Prostate gland (tissue), 2 donors: ENCODE measurements at regions not wholly inside any gene's neighbourhood (a gene's known extent, or its start where the extent isn't known, plus 50 kb on each side); places are given as distances from the start of the nearest gene placed in this dataset.

Source experiments
- DNase-seq: peaks from one replicate; pipeline ENCODE4 v3.0.0-alpha.2; 2019; ENCODE audit warnings: low spot score
- H3K27ac ChIP-seq, 2 donors: fragments of 200-600 bp; sonication (generic); 2 replicates each; pipeline ENCODE4 v1.5.1; 2017 to 2019
- H3K27me3 ChIP-seq: fragments of 200-600 bp; sonication (generic); replicated peaks from 2 replicates; pipeline ENCODE4 v1.5.1; 2019; ENCODE audit not compliant: insufficient read depth
- H3K36me3 ChIP-seq, 2 donors: fragments of 200-600 bp; sonication (generic); 1 replicate in 1 of 2; 2 replicates in 1 of 2; pipeline versions ENCODE4 v1.5.1 to v1.8.1; 2017 to 2019
- H3K4me1 ChIP-seq: fragments of 200-600 bp; sonication (generic); replicated peaks from 2 replicates; pipeline ENCODE4 v1.5.1; 2019
- H3K4me3 ChIP-seq, 2 donors: fragments of 200-600 bp; sonication (generic); 2 replicates each; pipeline ENCODE4 v1.5.1; 2017 to 2019
- H3K9me3 ChIP-seq: fragments of 200-600 bp; sonication (generic); 2 replicates; pipeline ENCODE4 v1.5.1; 2017
- POLR2A ChIP-seq: fragments of 450-650 bp; IDR thresholded peaks from one replicate; pipeline ENCODE4 v1.6.1; 2016; ENCODE audit warnings: antibody characterized with exemption, mild to moderate bottlenecking
- POLR2AphosphoS5 ChIP-seq: sonication (generic); formaldehyde crosslinking; IDR thresholded peaks from one replicate; pipeline ENCODE4 v1.6.1; 2017; ENCODE audit warnings: antibody characterized with exemption
- WGBS: methylation state at CpG from one replicate; pipeline ENCODE4 v1.1.5; 2018; 5-methylcytosine and 5-hydroxymethylcytosine counted together
- intact Hi-C: fragments of 100-400 bp; cut with DNase I; formaldehyde crosslinking; loops from one replicate; pipeline ENCODE4 v1.14.2; 2022
- TF ChIP-seq, protein P1 (sequence below), 4 experiments: fragments of 200-600 bp in 2 of 4; fragments of 450-650 bp in 2 of 4; sonication (generic) in 2 of 4; IDR thresholded peaks; 1 replicate in 3 of 4; 2 replicates in 1 of 4; pipeline ENCODE4 v1.5.1; 2016 to 2019; ENCODE audit warnings: antibody characterized with exemption in 4 of 4, mild to moderate bottlenecking in 2 of 4, moderate library complexity in 2 of 4

GRCh38 chr1:100643471-100644196 lies 75.9 kb upstream of the VCAM1 start:
- intact Hi-C loops: no loop called here
- DNase-seq: no peak
- no peak overlapping the region for H3K27ac ChIP-seq
- no peak overlapping the region for H3K4me3 ChIP-seq
- no peaks in the 10 kb centered on the region for H3K4me1 ChIP-seq
- 9% methylated on average over 4 of the region's 4 CpGs for WGBS
- H3K9me3 ChIP-seq: no peaks in the 10 kb centered on the region
- H3K36me3 ChIP-seq: no peaks in the 10 kb centered on the region
- no peaks in the 10 kb centered on the region for H3K27me3 ChIP-seq
- no peak for TF ChIP-seq POLR2A
- TF ChIP-seq, protein P1, sequence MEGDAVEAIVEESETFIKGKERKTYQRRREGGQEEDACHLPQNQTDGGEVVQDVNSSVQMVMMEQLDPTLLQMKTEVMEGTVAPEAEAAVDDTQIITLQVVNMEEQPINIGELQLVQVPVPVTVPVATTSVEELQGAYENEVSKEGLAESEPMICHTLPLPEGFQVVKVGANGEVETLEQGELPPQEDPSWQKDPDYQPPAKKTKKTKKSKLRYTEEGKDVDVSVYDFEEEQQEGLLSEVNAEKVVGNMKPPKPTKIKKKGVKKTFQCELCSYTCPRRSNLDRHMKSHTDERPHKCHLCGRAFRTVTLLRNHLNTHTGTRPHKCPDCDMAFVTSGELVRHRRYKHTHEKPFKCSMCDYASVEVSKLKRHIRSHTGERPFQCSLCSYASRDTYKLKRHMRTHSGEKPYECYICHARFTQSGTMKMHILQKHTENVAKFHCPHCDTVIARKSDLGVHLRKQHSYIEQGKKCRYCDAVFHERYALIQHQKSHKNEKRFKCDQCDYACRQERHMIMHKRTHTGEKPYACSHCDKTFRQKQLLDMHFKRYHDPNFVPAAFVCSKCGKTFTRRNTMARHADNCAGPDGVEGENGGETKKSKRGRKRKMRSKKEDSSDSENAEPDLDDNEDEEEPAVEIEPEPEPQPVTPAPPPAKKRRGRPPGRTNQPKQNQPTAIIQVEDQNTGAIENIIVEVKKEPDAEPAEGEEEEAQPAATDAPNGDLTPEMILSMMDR (IDR thresholded peaks at IDR 0.05): no peak
- TF ChIP-seq POLR2AphosphoS5: no peak

- no peak overlapping the region for H3K27ac ChIP-seq
- TF ChIP-seq, protein P1 (IDR thresholded peaks at IDR 0.05): no peak
- TF ChIP-seq POLR2A: no peak
- WGBS: 80% methylated on average over 4 of the region's 4 CpGs
- no peak for DNase-seq
- no peaks in the 10 kb centered on the region for H3K27me3 ChIP-seq
- no peaks in the 10 kb centered on the region for H3K4me1 ChIP-seq
- intact Hi-C loops: no loop called here
- H3K36me3 ChIP-seq: no peaks in the 10 kb centered on the region
- no peak overlapping the region for H3K4me3 ChIP-seq
- H3K9me3 ChIP-seq: no peaks in the 10 kb centered on the region
Measured at GRCh38 chr1:100646001-100646400, 73.5 kb upstream of the VCAM1 start.

DNA sequence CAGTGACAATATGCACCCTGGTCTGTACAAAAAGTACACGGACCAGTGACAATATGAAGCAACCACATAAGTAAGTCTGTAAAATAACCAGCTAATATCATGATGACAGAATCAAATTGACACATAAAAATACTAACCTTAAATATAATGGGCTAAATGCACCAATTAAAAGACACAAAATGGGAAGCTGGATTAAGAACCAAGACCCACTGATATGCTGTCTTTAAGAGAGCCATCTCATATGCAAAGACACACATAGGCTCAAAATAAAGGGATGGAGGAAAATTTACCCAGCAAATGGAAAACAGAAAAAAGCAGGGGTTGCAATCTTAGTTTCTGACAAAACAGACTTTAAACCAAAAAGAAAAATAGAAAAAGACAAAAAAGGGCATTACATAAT lies 70.4 kb upstream of the VCAM1 start:
- DNase-seq: no peak
- Histone ChIP-seq H3K4me1 (no peaks in the 10 kb centered on the region), H3K9me3 (no peaks in the 10 kb centered on the region), H3K36me3 (no peaks in the 10 kb centered on the region), H3K4me3 (no peak overlapping the region), H3K27ac (no peak overlapping the region), H3K27me3 (no peaks in the 10 kb centered on the region)
- TF ChIP-seq POLR2AphosphoS5: no peak
- no peak for TF ChIP-seq POLR2A
- TF ChIP-seq, protein P1 (IDR thresholded peaks at IDR 0.05): no peak
- intact Hi-C loops: no loop called here
- WGBS: 100% methylated on average over 1 of the region's 1 CpG

DNA sequence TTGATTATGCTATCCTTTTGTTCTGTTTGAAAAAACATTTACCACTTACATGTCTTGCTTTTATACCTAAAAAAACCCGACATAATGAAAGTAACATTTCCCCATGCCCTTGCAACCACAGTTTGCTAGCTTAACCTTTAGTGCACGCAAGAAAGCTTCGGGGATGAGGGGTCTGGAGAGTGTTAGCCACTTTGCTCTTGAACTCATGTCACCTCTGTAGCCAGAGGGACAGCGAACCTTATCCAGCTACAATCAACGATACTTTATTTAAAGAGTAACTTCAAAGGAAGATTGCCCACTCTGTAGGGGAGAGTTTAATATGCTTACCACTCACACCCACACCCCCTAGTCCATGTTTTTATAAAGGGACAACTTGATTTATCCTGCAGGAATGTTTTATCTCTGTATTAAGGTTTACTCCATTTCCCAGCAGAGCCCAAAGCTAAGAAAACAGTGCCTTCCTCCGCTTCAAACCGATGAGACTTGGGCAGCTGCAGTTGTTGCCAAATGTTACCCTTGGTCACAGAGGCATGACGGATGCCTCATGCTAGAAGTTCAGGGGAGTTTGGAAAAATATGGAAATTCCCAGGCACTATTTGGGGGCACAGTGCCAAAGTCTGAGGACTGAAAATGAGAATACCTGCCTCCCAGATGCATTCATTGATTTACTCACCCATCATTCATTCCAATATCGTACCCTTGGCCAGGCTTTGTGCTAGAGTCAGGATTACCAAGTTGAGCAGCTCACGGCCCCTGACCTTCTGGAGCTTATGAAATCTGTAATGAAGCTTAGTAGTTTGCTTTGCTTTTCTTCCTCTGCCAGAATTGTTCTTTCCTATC lies 61.4 kb upstream of the VCAM1 start:
- WGBS: 54% methylated on average over 10 of the region's 10 CpGs

More for the DNA sequence above, 61.4 kb upstream of the VCAM1 start:
- Histone ChIP-seq H3K4me3 (no peak overlapping the region), H3K4me1 (no peaks in the 10 kb centered on the region), H3K9me3 (no peaks in the 10 kb centered on the region), H3K27me3 (no peaks in the 10 kb centered on the region), H3K27ac (no peak overlapping the region), H3K36me3 (no peaks in the 10 kb centered on the region)
- no peak for DNase-seq
- intact Hi-C loops: no loop called here
- TF ChIP-seq POLR2AphosphoS5: no peak
- no peak for TF ChIP-seq POLR2A
- TF ChIP-seq, protein P1 (IDR thresholded peaks at IDR 0.05): no peak
